Activated CD8-positive, alpha-beta T cell treated with anti-CD3 and anti-CD28 coated beads for 36 hours (primary cell): ENCODE measurements at regions not wholly inside any gene's neighbourhood (a gene's known extent, or its start where the extent isn't known, plus 50 kb on each side); places are given as distances from the start of the nearest gene placed in this dataset.

Source experiments
- ATAC-seq: fragments of 200-7000 bp; cut with Tn5 transposase; one replicate; pipeline ENCODE4 v1.10.0; 2021; ENCODE audit warnings: mild to moderate bottlenecking, moderate library complexity
- CTCF ChIA-PET: fragments of 350-600 bp; sonication (Branson Sonifier 250); formaldehyde crosslinking; loops from one replicate; lab custom pipeline; 2021; ENCODE audit warnings: antibody characterized with exemption; lab: Charles Lee
- POLR2A ChIA-PET: fragments of 350-600 bp; sonication (Branson Sonifier 250); formaldehyde crosslinking; loops from one replicate; lab custom pipeline; 2021; ENCODE audit warnings: antibody characterized with exemption; lab: Charles Lee
- DNase-seq: peaks from one replicate; pipeline ENCODE4 v3.0.0-alpha.2; 2020
- H3K27ac Mint-ChIP-seq: one replicate; pipeline ENCODE4 v1.8.0; 2021; ENCODE audit warnings: mild to moderate bottlenecking, mixed read lengths
- H3K27me3 Mint-ChIP-seq: one replicate; pipeline ENCODE4 v1.8.0; 2021; ENCODE audit warnings: mixed read lengths
- H3K36me3 Mint-ChIP-seq: one replicate; pipeline ENCODE4 v1.8.0; 2021; ENCODE audit warnings: low read depth, mixed read lengths
- H3K4me1 Mint-ChIP-seq: one replicate; pipeline ENCODE4 v1.8.0; 2021; ENCODE audit warnings: low read depth, mixed read lengths
- H3K4me3 Mint-ChIP-seq: one replicate; pipeline ENCODE4 v1.8.0; 2021; ENCODE audit warnings: mild to moderate bottlenecking, moderate library complexity, mixed read lengths
- H3K9me3 Mint-ChIP-seq: one replicate; pipeline ENCODE4 v1.8.0; 2021; ENCODE audit warnings: mixed read lengths
- intact Hi-C: fragments of 100-400 bp; cut with micrococcal nuclease; formaldehyde crosslinking; loops from one replicate; pipeline ENCODE4 v1.10.0; 2022
- TF ChIP-seq, protein P1 (sequence below): fragments of 200-600 bp; IDR thresholded peaks from one replicate; pipeline ENCODE4 v1.8.0; 2022; ENCODE audit warnings: antibody characterized with exemption, mild to moderate bottlenecking

DNA sequence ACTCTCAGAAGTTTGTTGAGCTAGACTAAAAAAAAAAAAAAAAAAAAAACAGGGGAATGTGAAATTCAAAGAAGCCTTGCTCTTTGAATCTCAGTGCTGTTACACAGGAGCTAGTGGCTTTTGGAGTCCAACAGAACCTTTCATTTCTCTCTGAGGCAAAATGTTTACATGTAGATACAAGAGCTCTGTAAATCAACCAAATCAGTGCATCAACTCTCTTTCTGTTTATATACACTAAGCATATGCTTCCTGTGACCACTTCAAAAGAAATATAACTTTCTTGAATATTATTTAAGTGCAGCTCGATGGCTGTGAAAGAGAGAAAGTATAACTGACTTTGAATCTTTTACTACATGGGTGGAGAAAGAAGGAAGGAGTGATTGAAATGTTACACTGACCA is 115.3 kb upstream of the ITGA1 start:
- POLR2A ChIA-PET = interaction anchor here (0.8 kb wide), 1 partner anchor 18 kb away, joined by 3 read pairs; no protein-coding TSS in a partner anchor
- no peak overlapping the region for H3K27ac Mint-ChIP-seq

DNA sequence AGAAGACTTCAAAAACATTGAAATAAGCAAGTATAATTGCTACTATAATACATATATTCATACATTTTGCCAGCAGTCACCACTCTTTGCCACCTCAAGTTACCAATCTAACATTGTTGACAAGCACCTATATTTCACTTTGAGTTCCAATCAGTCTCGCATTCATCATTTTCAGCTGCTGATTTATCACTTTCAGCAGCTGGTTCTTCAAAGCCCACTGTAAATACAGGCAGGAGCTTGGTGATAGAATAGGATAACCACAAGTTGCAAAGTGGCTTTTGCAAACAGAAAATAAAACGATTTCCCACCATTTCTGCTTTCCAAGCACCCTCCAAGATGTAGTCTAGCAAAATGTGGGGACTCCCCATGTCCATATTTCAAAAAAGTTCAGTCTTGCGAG is 114.2 kb upstream of the ITGA1 start:
- Mint-ChIP-seq H3K27ac (no peak overlapping the region), H3K4me3 (no peak overlapping the region), H3K36me3 (no peaks in the 10 kb centered on the region), H3K27me3 (no peaks in the 10 kb centered on the region), H3K9me3 (no peaks in the 10 kb centered on the region), H3K4me1 (peaks cover 9% of the 10 kb centered on the region)
- DNase-seq (no peak), ATAC-seq (no peak)
- ChIA-PET CTCF (interaction anchor here (1.5 to 1.7 kb wide), 2 partner anchors 126 to 1710 kb away, joined by 4 to 6 read pairs; no protein-coding TSS in a partner anchor), POLR2A (no interaction called here)
- TF ChIP-seq, protein P1, sequence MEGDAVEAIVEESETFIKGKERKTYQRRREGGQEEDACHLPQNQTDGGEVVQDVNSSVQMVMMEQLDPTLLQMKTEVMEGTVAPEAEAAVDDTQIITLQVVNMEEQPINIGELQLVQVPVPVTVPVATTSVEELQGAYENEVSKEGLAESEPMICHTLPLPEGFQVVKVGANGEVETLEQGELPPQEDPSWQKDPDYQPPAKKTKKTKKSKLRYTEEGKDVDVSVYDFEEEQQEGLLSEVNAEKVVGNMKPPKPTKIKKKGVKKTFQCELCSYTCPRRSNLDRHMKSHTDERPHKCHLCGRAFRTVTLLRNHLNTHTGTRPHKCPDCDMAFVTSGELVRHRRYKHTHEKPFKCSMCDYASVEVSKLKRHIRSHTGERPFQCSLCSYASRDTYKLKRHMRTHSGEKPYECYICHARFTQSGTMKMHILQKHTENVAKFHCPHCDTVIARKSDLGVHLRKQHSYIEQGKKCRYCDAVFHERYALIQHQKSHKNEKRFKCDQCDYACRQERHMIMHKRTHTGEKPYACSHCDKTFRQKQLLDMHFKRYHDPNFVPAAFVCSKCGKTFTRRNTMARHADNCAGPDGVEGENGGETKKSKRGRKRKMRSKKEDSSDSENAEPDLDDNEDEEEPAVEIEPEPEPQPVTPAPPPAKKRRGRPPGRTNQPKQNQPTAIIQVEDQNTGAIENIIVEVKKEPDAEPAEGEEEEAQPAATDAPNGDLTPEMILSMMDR = no peak
- intact Hi-C loops = no loop called here

More for the DNA sequence above, 115.3 kb upstream of the ITGA1 start:
- H3K9me3 Mint-ChIP-seq = no peaks in the 10 kb centered on the region
- CTCF ChIA-PET = interaction anchor here (0.6 to 1.7 kb wide), 4 partner anchors 13 to 1709 kb away, joined by 3 to 6 read pairs (median 4); no protein-coding TSS in a partner anchor
- no peaks in the 10 kb centered on the region for H3K36me3 Mint-ChIP-seq
- intact Hi-C loops = no loop called here
- H3K4me1 Mint-ChIP-seq = peaks cover 9% of the 10 kb centered on the region
- no peak overlapping the region for H3K4me3 Mint-ChIP-seq
- ATAC-seq (no peak), DNase-seq (no peak)
- TF ChIP-seq, protein P1 = no peak
- H3K27me3 Mint-ChIP-seq = no peaks in the 10 kb centered on the region

DNA sequence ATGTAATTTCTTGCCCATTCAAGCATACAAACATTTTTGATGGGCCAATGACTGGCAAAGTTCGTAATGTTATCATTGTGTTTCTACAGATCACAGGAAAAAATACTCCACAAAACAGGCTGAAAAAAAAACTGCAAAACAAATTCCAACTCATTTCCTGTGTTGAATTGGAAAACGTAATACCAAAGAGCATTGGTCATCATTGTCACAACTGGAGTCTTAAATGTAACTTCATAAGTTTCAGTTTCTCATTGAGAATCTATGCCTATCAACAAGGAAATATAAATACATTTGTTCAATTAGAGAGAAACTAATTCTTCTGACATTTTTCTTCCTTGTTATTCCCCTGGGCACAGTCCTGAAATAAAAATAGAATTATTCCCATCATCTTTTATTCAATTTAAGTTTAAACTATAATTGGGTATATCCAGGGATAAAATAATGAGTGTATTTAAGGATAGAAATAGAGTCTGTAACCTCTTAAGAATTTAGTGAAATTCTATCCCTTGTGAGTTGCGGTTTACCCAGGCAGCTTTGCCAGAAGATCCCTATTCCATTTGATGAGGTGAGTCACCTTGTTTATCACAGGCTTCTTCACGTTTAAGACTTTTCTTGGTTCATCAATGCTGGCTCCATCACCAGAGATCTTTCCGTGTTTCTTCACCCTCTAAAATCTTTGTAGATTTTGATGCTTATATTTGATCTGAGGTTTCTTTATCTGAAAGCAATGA is 112.7 kb upstream of the ITGA1 start:
- Mint-ChIP-seq H3K9me3 (no peaks in the 10 kb centered on the region), H3K27me3 (no peaks in the 10 kb centered on the region), H3K4me1 (peaks cover 9% of the 10 kb centered on the region), H3K27ac (no peak overlapping the region), H3K36me3 (no peaks in the 10 kb centered on the region), H3K4me3 (no peak overlapping the region)
- POLR2A ChIA-PET = no interaction called here
- DNase-seq (no peak), ATAC-seq (no peak)
- TF ChIP-seq, protein P1 = no peak
- CTCF ChIA-PET = no interaction called here
- intact Hi-C loops = no loop called here

DNA sequence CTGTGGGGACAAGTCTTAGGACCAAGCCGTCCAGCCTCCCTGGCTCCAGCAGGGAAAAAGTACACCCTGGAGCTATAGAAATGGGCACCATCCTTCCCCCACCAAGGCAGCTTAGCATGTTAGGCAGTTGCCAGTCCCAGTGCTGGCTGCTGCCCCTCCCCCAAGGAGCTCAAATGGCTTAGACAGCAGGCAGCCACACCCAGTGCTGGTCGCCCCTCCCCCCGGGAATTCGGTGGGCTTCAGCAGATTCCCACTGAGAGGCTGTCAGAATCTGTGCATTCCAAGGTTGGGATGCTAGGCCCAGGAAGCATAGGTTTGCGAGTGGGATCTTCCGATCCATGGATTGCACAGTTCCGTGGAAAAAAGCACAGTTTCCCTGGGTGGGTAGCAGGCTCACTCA is 105.2 kb upstream of the ITGA1 start:
- Mint-ChIP-seq H3K4me3 (no peak overlapping the region), H3K27ac (no peak overlapping the region), H3K4me1 (no peaks in the 10 kb centered on the region), H3K27me3 (no peaks in the 10 kb centered on the region), H3K36me3 (no peaks in the 10 kb centered on the region), H3K9me3 (no peaks in the 10 kb centered on the region)
- DNase-seq (no peak), ATAC-seq (no peak)
- ChIA-PET CTCF (no interaction called here), POLR2A (no interaction called here)
- TF ChIP-seq, protein P1 = no peak
- intact Hi-C loops = no loop called here

DNA sequence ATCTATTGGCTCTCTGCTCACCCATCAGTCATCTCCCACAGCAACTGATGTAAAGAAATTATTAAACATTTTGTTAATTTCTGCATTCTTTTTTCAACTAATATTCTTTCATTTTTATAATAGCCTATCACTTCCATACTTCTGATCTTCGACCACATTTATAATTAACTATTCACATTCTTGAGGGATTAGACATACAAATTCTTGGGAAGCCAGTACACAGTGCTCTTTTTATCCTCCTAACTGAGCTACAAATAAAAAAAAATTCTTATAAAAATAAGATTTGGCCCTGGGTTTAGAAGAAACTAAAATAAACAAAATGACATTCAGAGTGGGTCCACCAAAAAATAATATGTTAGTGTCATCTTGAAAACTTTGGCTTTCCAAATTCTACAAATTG is 103.7 kb upstream of the ITGA1 start:
- ChIA-PET CTCF (interaction anchor here (0.7 kb wide), 2 partner anchors 17 to 116 kb away, joined by 3 read pairs; no protein-coding TSS in a partner anchor), POLR2A (interaction anchor here (0.9 kb wide), 1 partner anchor 15 kb away, joined by 3 read pairs; no protein-coding TSS in a partner anchor)
- intact Hi-C loops = no loop called here
- no peaks in the 10 kb centered on the region for H3K9me3 Mint-ChIP-seq
- no peaks in the 10 kb centered on the region for H3K27me3 Mint-ChIP-seq
- no peak for DNase-seq
- no peak overlapping the region for H3K27ac Mint-ChIP-seq
- H3K4me1 Mint-ChIP-seq = no peaks in the 10 kb centered on the region
- no peaks in the 10 kb centered on the region for H3K36me3 Mint-ChIP-seq
- no peak overlapping the region for H3K4me3 Mint-ChIP-seq
- ATAC-seq = no peak
- TF ChIP-seq, protein P1 = no peak
